Tibial nerve (tissue), 4 donors: ENCODE measurements at regions not wholly inside any gene's neighbourhood (a gene's known extent, or its start where the extent isn't known, plus 50 kb on each side); places are given as distances from the start of the nearest gene placed in this dataset.

Experiments used
- DNase-seq, 2 donors: peaks; one replicate each; pipeline ENCODE4 v3.0.0-alpha.2; 2019; ENCODE audit warnings: low spot score in 2 of 2
- H3K27ac ChIP-seq, 4 donors: fragments of 200-600 bp; sonication (generic) in 3 of 4; one replicate each; pipeline ENCODE4 v1.5.1; 2017 to 2019; ENCODE audit warnings: mild to moderate bottlenecking in 1 of 4
- H3K27me3 ChIP-seq, 2 donors: fragments of 200-600 bp; sonication (generic) in 1 of 2; one replicate each; pipeline versions ENCODE4 v1.5.1 to v1.6.0; 2017 to 2019
- H3K36me3 ChIP-seq, 3 donors: fragments of 200-600 bp; sonication (generic); one replicate each; pipeline ENCODE4 v1.5.1; 2018 to 2019
- H3K4me1 ChIP-seq, 4 donors: fragments of 200-600 bp; sonication (generic) in 3 of 4; one replicate each; pipeline ENCODE4 v1.5.1; 2017 to 2019
- H3K4me3 ChIP-seq, 4 donors: fragments of 200-600 bp; sonication (generic) in 3 of 4; one replicate each; pipeline ENCODE4 v1.5.1; 2017 to 2019; ENCODE audit warnings: mild to moderate bottlenecking in 1 of 4, moderate library complexity in 1 of 4
- H3K9me3 ChIP-seq, 4 donors: fragments of 200-600 bp; sonication (generic) in 3 of 4; one replicate each; pipeline ENCODE4 v1.5.1; 2017 to 2019
- EP300 ChIP-seq, 2 donors: sonication (generic); formaldehyde crosslinking; IDR thresholded peaks; one replicate each; pipeline ENCODE4 v1.6.1; 2017; ENCODE audit warnings: antibody characterized with exemption in 2 of 2, mild to moderate bottlenecking in 1 of 2
- POLR2A ChIP-seq, 2 donors: fragments of 450-650 bp; IDR thresholded peaks; one replicate each; pipeline ENCODE4 v1.6.1; 2017; ENCODE audit warnings: antibody characterized with exemption in 2 of 2, mild to moderate bottlenecking in 2 of 2, moderate library complexity in 2 of 2
- WGBS, 2 donors: methylation state at CpG; one replicate each; pipeline ENCODE4 v1.1.5; 2018; 5-methylcytosine and 5-hydroxymethylcytosine counted together
- TF ChIP-seq, protein P1 (sequence below), 5 experiments: fragments of 200-600 bp in 3 of 5; fragments of 450-650 bp in 2 of 5; sonication (generic) in 3 of 5; IDR thresholded peaks; one replicate each; pipeline ENCODE4 v1.5.1; 2016 to 2019; ENCODE audit warnings: antibody characterized with exemption in 5 of 5, mild to moderate bottlenecking in 3 of 5, moderate library complexity in 2 of 5

DNA sequence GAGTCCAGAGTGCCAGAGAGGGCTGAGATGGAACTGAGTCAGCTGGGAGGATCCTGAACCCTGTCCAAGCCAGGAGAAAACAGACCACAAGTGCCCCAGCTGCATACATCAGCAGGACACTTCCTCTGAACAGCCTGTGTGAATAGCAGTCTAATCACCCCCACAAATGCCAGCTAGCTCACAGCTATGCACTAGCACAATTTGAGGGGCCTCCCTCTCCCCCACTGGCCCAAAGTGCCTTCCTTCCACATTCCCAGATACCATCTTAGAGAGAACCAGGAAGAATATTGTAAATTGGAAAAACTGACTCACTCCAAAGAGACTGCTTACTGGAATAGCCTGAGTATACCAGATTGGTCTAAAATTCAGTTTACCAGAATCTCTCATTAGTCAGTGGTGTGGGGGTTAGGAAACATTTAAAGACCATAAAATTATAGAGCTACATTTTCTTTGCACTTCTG is 292.6 kb upstream of the KLF3 start:
- H3K4me1 ChIP-seq = peaks cover 0 to 18% (median 4%) of the 10 kb centered on the region in 4 donors
- TF ChIP-seq EP300 (IDR thresholded peaks at IDR 0.05) (no peak), POLR2A (IDR thresholded peaks at IDR 0.05) (no peak)
- TF ChIP-seq, protein P1, sequence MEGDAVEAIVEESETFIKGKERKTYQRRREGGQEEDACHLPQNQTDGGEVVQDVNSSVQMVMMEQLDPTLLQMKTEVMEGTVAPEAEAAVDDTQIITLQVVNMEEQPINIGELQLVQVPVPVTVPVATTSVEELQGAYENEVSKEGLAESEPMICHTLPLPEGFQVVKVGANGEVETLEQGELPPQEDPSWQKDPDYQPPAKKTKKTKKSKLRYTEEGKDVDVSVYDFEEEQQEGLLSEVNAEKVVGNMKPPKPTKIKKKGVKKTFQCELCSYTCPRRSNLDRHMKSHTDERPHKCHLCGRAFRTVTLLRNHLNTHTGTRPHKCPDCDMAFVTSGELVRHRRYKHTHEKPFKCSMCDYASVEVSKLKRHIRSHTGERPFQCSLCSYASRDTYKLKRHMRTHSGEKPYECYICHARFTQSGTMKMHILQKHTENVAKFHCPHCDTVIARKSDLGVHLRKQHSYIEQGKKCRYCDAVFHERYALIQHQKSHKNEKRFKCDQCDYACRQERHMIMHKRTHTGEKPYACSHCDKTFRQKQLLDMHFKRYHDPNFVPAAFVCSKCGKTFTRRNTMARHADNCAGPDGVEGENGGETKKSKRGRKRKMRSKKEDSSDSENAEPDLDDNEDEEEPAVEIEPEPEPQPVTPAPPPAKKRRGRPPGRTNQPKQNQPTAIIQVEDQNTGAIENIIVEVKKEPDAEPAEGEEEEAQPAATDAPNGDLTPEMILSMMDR (IDR thresholded peaks at IDR 0.05) = no peak
- H3K9me3 ChIP-seq = no peaks in the 10 kb centered on the region
- H3K36me3 ChIP-seq = no peaks in the 10 kb centered on the region
- H3K4me3 ChIP-seq = no peak overlapping the region
- no peaks in the 10 kb centered on the region for H3K27me3 ChIP-seq
- DNase-seq = no peak
- no peak overlapping the region for H3K27ac ChIP-seq

DNA sequence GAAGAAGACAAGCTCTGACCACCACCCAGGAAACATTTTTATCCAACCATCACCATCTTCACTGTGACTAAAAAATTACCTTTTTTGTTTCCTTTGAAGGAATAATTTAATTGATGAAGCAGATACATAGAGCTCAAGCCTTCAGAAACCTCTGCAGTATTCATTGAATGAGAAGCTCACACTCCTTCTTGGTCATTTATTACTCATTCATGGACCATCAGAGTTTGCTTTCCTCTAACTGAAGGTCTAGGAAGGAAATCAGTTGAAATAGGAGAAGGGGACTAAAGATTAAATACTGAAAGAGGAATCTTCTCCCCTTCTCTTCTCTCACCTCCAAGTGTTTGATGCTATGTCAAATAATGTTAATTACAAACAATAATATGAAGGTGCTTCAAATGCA is 290.6 kb upstream of the KLF3 start:
- H3K27me3 ChIP-seq = no peaks in the 10 kb centered on the region
- no peak overlapping the region for H3K4me3 ChIP-seq
- no peak overlapping the region for H3K27ac ChIP-seq
- no peaks in the 10 kb centered on the region for H3K9me3 ChIP-seq
- DNase-seq = no peak
- no peaks in the 10 kb centered on the region for H3K36me3 ChIP-seq
- no peak for TF ChIP-seq POLR2A (IDR thresholded peaks at IDR 0.05)
- TF ChIP-seq, protein P1 (IDR thresholded peaks at IDR 0.05) = no peak
- TF ChIP-seq EP300 (IDR thresholded peaks at IDR 0.05) = no peak
- no peaks in the 10 kb centered on the region for H3K4me1 ChIP-seq

DNA sequence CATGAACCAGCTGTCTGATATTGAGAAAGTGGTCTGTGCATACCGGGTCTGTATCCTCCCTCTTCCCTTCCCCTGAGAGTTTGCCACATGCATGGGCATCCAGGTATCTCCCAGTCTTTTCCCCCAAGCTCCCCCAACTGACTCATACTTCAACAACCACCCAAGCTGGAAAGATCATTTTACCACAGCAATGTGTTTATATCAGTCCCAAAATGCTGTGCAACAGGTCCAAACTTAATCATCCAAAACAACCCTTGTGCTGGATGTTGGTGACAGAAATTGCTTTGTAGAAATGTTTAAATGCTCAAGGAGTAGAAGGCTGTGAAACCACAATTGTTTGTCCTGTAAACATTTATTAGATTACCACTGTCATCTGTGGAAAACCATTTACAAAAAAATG is 286.8 kb upstream of the KLF3 start:
- H3K4me1 ChIP-seq = peaks cover 0 to 4% (median 0%) of the 10 kb centered on the region in 4 donors
- H3K27me3 ChIP-seq = no peaks in the 10 kb centered on the region
- H3K27ac ChIP-seq = no peak overlapping the region
- H3K4me3 ChIP-seq = no peak overlapping the region
- no peaks in the 10 kb centered on the region for H3K9me3 ChIP-seq
- 75 to 80% methylated on average over 1 of the region's 1 CpG for WGBS, 2 donors
- no peak for TF ChIP-seq POLR2A (IDR thresholded peaks at IDR 0.05)
- DNase-seq = no peak
- no peaks in the 10 kb centered on the region for H3K36me3 ChIP-seq

DNA sequence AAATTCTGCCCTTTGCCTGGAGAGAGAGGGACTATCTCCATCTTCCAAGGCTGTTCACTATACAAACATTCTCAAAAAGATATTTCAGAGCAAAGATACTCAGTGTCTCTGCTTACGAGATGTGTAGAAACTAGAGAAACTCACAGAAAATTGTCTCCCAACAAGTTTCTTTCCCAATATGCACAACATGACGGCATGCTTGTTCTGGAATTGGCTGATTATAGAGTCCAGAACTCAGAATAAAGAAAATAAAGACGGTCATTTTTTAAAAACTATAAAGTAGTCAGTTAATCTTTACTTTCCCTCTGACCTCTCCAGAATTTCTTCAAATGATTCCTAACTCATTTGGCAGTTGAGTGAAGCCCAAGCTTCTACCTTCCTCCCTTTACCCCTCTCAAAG is 285.5 kb upstream of the KLF3 start:
- 60 to 61% methylated on average over 3 of the region's 3 CpGs for WGBS, 2 donors
- peaks cover 0 to 17% (median 0%) of the 10 kb centered on the region in 4 donors for H3K4me1 ChIP-seq
- DNase-seq = no peak

DNA sequence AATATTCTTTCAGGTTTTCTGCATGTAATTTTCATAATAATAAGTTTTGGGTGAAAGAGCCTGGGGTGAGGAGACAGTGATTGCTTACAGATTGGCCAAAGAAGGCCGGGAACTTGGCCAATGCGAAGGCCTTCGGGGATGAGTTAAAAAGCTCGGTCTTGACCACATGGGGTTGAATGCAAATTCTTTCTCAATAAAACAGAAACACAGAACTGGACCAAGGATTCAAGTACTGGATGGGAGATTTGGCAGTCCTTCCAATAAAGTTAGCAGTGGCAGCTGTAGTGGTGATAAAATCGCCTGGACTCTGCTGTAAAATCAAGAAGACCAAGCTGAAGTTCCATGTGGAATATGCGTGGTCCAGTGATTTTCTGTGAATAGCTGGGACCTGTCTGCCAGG is 282.2 kb upstream of the KLF3 start:
- H3K9me3 ChIP-seq = no peaks in the 10 kb centered on the region
- H3K27me3 ChIP-seq = no peaks in the 10 kb centered on the region
- no peak overlapping the region for H3K4me3 ChIP-seq
- TF ChIP-seq POLR2A (IDR thresholded peaks at IDR 0.05) (no peak), EP300 (IDR thresholded peaks at IDR 0.05) (no peak)
- TF ChIP-seq, protein P1 (IDR thresholded peaks at IDR 0.05) = no peak
- H3K4me1 ChIP-seq = peaks cover 0 to 50% (median 6%) of the 10 kb centered on the region in 4 donors
- 58 to 61% methylated on average over 6 of the region's 6 CpGs for WGBS, 2 donors
- H3K27ac ChIP-seq = no peak overlapping the region
- DNase-seq = no peak
- H3K36me3 ChIP-seq = no peaks in the 10 kb centered on the region

More for the DNA sequence above, 285.5 kb upstream of the KLF3 start:
- TF ChIP-seq, protein P1 (IDR thresholded peaks at IDR 0.05) = no peak
- TF ChIP-seq EP300 (IDR thresholded peaks at IDR 0.05) = no peak
- no peak for TF ChIP-seq POLR2A (IDR thresholded peaks at IDR 0.05)
- Histone ChIP-seq H3K27me3 (no peaks in the 10 kb centered on the region), H3K36me3 (no peaks in the 10 kb centered on the region), H3K4me3 (no peak overlapping the region), H3K9me3 (no peaks in the 10 kb centered on the region), H3K27ac (no peak overlapping the region)

DNA sequence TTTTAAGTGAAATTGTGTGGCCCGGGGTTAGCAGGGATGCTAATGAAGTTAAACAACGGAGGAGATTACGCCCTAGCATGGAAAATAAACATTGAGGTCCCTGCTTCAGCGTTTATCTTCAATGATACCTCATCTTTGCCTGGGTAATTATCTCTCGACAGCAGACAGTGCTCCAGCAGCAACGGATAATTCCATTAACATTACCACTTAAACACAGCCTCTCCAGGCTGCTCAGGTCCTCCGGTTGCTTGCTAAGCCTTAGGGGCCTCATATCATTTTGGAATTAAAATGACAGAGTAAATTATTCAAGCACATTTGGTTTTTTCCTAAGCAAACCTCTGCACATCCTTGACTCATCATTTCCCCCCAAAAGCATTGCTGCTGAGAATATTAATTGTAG is 281.5 kb upstream of the KLF3 start:
- no peaks in the 10 kb centered on the region for H3K9me3 ChIP-seq
- 50 to 60% methylated on average over 7 of the region's 7 CpGs for WGBS, 2 donors
- H3K27me3 ChIP-seq = no peaks in the 10 kb centered on the region
- H3K4me1 ChIP-seq = peaks cover 0 to 54% (median 7%) of the 10 kb centered on the region in 4 donors
- TF ChIP-seq EP300 (IDR thresholded peaks at IDR 0.05) (no peak), POLR2A (IDR thresholded peaks at IDR 0.05) (no peak)
- TF ChIP-seq, protein P1 (IDR thresholded peaks at IDR 0.05) = no peak
- no peaks in the 10 kb centered on the region for H3K36me3 ChIP-seq
- H3K27ac ChIP-seq = no peak overlapping the region
- DNase-seq = no peak
- H3K4me3 ChIP-seq = no peak overlapping the region
